GM18858 (cell line): ENCODE measurements at regions not wholly inside any gene's neighbourhood (a gene's known extent, or its start where the extent isn't known, plus 50 kb on each side); places are given as distances from the start of the nearest gene placed in this dataset.

Experiments
- ATAC-seq: cut with Tn5 transposase; IDR thresholded peaks from one replicate; pipeline ENCODE4 v1.9.1; 2021; ENCODE audit not compliant: unreplicated experiment

- ATAC-seq = no peak
Observed at GRCh38 chr17:65278050-65278819, 141.1 kb downstream of the RGS9 start.

- no peak for ATAC-seq
Observed at GRCh38 chr17:65277576-65277975, 140.4 kb downstream of the RGS9 start.
